Natural killer cell (primary cell): ENCODE measurements at regions not wholly inside any gene's neighbourhood (a gene's known extent, or its start where the extent isn't known, plus 50 kb on each side); places are given as distances from the start of the nearest gene placed in this dataset.

ENCODE experiments used
- ATAC-seq, 3 donors: fragments of 150-1000 bp in 2 of 3; fragments of 200-7000 bp in 1 of 3; cut with Tn5 transposase; 1 replicate in 1 of 3; 2 replicates in 2 of 3; pipeline ENCODE4 v1.10.0; 2021; ENCODE audit warnings: mild to moderate bottlenecking in 2 of 3, moderate library complexity in 2 of 3
- DNase-seq, 2 donors: peaks; one replicate each; pipeline versions ENCODE4 v3.0.0 to v3.0.0-alpha.2; 2013 to 2021; ENCODE audit warnings: mixed read lengths in 1 of 2
- H3K27ac ChIP-seq: one replicate; pipeline ENCODE4 v1.5.1; 2013; ENCODE audit warnings: mild to moderate bottlenecking, low read length
- H3K27me3 ChIP-seq: one replicate; pipeline ENCODE4 v1.6.1; 2013; ENCODE audit warnings: low read length; ENCODE audit not compliant: control insufficient read depth, insufficient read depth
- H3K36me3 ChIP-seq: one replicate; pipeline ENCODE4 v1.6.1; 2013; ENCODE audit warnings: low read length; ENCODE audit not compliant: control insufficient read depth, insufficient read depth
- H3K4me1 ChIP-seq: one replicate; pipeline ENCODE4 v1.6.1; 2013; ENCODE audit warnings: low read length; ENCODE audit not compliant: control insufficient read depth, insufficient read depth
- H3K4me3 ChIP-seq: one replicate; pipeline ENCODE4 v1.5.1; 2013; ENCODE audit warnings: low read length
- H3K9me3 ChIP-seq: one replicate; pipeline ENCODE4 v1.6.1; 2013; ENCODE audit warnings: low read length; ENCODE audit not compliant: control insufficient read depth, insufficient read depth
- H3K27ac Mint-ChIP-seq, 2 donors: one replicate each; pipeline ENCODE4 v1.8.0; 2022; ENCODE audit warnings: mild to moderate bottlenecking in 2 of 2, mixed read lengths in 2 of 2, moderate library complexity in 1 of 2
- H3K27me3 Mint-ChIP-seq, 2 donors: one replicate each; pipeline ENCODE4 v1.8.0; 2022; ENCODE audit warnings: low read depth in 2 of 2, mixed read lengths in 2 of 2
- H3K36me3 Mint-ChIP-seq: one replicate; pipeline ENCODE4 v1.8.0; 2022; ENCODE audit warnings: mixed read lengths
- H3K4me1 Mint-ChIP-seq, 2 donors: one replicate each; pipeline ENCODE4 v1.8.0; 2022; ENCODE audit warnings: mixed read lengths in 2 of 2
- H3K4me3 Mint-ChIP-seq: one replicate; pipeline ENCODE4 v1.8.0; 2022; ENCODE audit warnings: mild to moderate bottlenecking, moderate library complexity, mixed read lengths
- H3K9me3 Mint-ChIP-seq, 2 donors: one replicate each; pipeline ENCODE4 v1.8.0; 2022; ENCODE audit warnings: mixed read lengths in 2 of 2
- CTCF ChIP-seq: fragments of 200-600 bp; IDR thresholded peaks from one replicate; pipeline ENCODE4 v1.8.0; 2022; ENCODE audit warnings: antibody characterized with exemption
- WGBS: methylation state at CpG from one replicate; pipeline ENCODE4 v1.1.7; 2013; ENCODE audit warnings: missing lambda C conversion rate; ENCODE audit not compliant: insufficient coverage; 5-methylcytosine and 5-hydroxymethylcytosine counted together
- intact Hi-C: fragments of 100-400 bp; cut with micrococcal nuclease; formaldehyde crosslinking; loops from one replicate; pipeline ENCODE4 v1.14.2; 2022

- ATAC-seq (no peak), DNase-seq (no peak)
- Histone ChIP-seq H3K27me3 (no peaks in the 10 kb centered on the region), H3K36me3 (no peaks in the 10 kb centered on the region), H3K4me3 (no peak overlapping the region), H3K4me1 (no peaks in the 10 kb centered on the region), H3K27ac (no peak overlapping the region), H3K9me3 (no peaks in the 10 kb centered on the region)
- Mint-ChIP-seq H3K4me3 (no peak overlapping the region), H3K9me3 (no peaks in the 10 kb centered on the region), H3K36me3 (no peaks in the 10 kb centered on the region), H3K4me1 (no peaks in the 10 kb centered on the region), H3K27me3 (no peaks in the 10 kb centered on the region), H3K27ac (no peak overlapping the region)
- intact Hi-C loops = no loop called here
- 90% methylated on average over 3 of the region's 3 CpGs for WGBS
- no peak for TF ChIP-seq CTCF
Observed at GRCh38 chr1:82091265-82091664, 290.5 kb downstream of the ADGRL2 start.

GRCh38 chr1:82090104-82090503 is 289.4 kb downstream of the ADGRL2 start:
- Mint-ChIP-seq H3K9me3 (peaks cover 0 to 4% of the 10 kb centered on the region in 2 donors), H3K27ac (no peak overlapping the region), H3K4me1 (no peaks in the 10 kb centered on the region), H3K27me3 (no peaks in the 10 kb centered on the region), H3K4me3 (no peak overlapping the region), H3K36me3 (no peaks in the 10 kb centered on the region)
- Histone ChIP-seq H3K4me3 (no peak overlapping the region), H3K27ac (no peak overlapping the region), H3K9me3 (no peaks in the 10 kb centered on the region), H3K27me3 (no peaks in the 10 kb centered on the region), H3K36me3 (no peaks in the 10 kb centered on the region), H3K4me1 (no peaks in the 10 kb centered on the region)
- ATAC-seq (no peak), DNase-seq (no peak)
- no CpG with 5 or more reads among the region's 1 CpG for WGBS
- TF ChIP-seq CTCF = no peak
- intact Hi-C loops = no loop called here

- Histone ChIP-seq H3K27ac (no peak overlapping the region), H3K4me3 (no peak overlapping the region), H3K9me3 (no peaks in the 10 kb centered on the region), H3K27me3 (no peaks in the 10 kb centered on the region), H3K36me3 (no peaks in the 10 kb centered on the region), H3K4me1 (no peaks in the 10 kb centered on the region)
- Mint-ChIP-seq H3K9me3 (peaks cover 0 to 4% of the 10 kb centered on the region in 2 donors), H3K27ac (no peak overlapping the region), H3K4me1 (no peaks in the 10 kb centered on the region), H3K27me3 (no peaks in the 10 kb centered on the region), H3K4me3 (no peak overlapping the region), H3K36me3 (no peaks in the 10 kb centered on the region)
- DNase-seq (no peak), ATAC-seq (no peak)
- TF ChIP-seq CTCF = no peak
- 43% methylated on average over 2 of the region's 2 CpGs for WGBS
- intact Hi-C loops = no loop called here
Observed at GRCh38 chr1:82086739-82087138, 286.0 kb downstream of the ADGRL2 start.

GRCh38 chr1:82079607-82080006 is 278.9 kb downstream of the ADGRL2 start:
- no peaks in the 10 kb centered on the region for H3K36me3 Mint-ChIP-seq
- no peak for DNase-seq
- no peak overlapping the region for H3K27ac Mint-ChIP-seq

More at GRCh38 chr1:82079607-82080006, 278.9 kb downstream of the ADGRL2 start:
- TF ChIP-seq CTCF = no peak
- H3K36me3 ChIP-seq = no peaks in the 10 kb centered on the region
- Mint-ChIP-seq H3K27me3 (no peaks in the 10 kb centered on the region), H3K9me3 (peaks cover 0 to 2% of the 10 kb centered on the region in 2 donors), H3K4me3 (no peak overlapping the region), H3K4me1 (no peaks in the 10 kb centered on the region)
- no peak for ATAC-seq
- intact Hi-C loops = no loop called here
- H3K9me3 ChIP-seq = no peaks in the 10 kb centered on the region
- no peak overlapping the region for H3K4me3 ChIP-seq
- H3K27ac ChIP-seq = no peak overlapping the region
- WGBS = 88% methylated on average over 1 of the region's 1 CpG
- H3K4me1 ChIP-seq = no peaks in the 10 kb centered on the region
- H3K27me3 ChIP-seq = no peaks in the 10 kb centered on the region
